NCI-H1048 (cell line): ENCODE measurements at regions not wholly inside any gene's neighbourhood (a gene's known extent, or its start where the extent isn't known, plus 50 kb on each side); places are given as distances from the start of the nearest gene placed in this dataset.

Source experiments
- DNase-seq: peaks from one replicate; lab custom pipeline; 2025; lab: John Stamatoyannopoulos, UW

DNA sequence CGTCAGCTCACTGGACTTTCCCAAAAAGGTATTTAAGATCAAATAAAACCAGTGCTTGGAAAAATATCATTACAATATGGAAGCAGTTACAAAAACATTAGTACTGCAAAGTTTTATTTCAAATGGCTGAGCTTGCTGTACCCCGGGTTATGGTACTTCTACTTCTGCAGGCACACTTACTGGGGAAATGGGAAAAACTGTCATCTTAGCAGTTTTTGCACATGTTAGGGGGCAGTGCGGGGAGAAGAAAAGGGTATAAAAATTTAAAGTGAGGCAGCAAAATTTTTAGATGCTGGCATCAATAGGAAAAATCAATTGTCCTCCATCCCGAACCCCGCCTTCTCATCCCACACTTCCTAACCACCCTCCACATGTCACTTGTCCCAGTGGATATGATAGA lies 133.4 kb downstream of the ATG4C start:
- DNase-seq: no peak

DNA sequence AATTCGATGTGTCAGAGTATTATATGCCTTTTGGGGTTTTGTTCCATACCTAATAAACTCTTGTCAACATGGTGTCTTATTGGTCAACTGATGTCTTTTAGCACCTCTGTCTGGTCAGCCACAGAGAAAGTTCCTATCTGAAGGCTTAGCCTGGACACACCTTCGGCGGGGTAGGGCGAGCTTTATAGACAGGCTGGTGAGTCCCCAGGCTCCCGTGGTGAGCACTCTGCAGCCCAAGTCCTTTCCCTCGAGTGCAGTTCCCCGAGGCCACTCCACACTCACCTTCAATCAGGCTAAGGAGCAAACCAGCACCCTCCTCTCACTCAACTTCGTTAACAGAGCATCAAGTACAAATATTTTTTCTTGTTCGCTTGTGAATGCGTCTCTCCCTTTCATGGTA lies 133.9 kb downstream of the ATG4C start:
- no peak for DNase-seq

DNA sequence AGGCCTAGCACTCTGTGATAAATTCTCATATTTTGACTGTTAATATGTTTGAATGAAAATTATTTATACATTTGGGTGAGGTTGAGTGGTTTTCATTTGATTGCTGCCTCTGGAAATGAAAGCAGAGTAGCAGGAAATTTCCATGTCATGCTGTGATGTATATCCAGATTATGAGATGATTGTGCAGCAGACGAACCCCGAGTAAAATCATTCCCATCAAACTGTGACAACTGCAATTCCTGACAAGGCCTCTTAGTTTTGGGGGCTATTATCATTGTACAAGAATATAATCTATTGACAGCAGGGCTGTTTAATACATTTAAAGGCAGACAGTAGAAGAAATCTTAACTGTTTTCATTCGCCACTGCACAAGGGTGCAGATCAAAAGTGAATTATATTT lies 134.8 kb downstream of the ATG4C start:
- DNase-seq: no peak

DNA sequence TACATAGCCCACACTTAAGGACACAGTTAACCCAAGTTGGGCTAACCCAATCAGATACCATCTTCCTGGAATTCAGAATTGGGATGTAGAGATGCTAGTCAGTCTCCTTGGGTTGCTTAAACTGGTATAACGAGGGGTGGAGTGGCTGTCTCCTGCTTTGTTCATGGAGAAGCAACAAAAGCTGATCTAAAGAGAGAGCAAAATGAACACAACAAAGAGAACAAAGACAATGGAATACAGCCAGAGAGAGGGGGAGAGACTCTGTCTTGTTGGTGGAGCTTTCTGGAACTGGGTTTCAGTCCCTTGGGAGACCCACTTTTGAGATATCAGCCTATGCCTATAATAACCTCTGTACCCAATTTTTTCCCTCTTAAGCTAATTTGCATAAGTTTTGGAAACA lies 138.1 kb downstream of the ATG4C start:
- no peak for DNase-seq

DNA sequence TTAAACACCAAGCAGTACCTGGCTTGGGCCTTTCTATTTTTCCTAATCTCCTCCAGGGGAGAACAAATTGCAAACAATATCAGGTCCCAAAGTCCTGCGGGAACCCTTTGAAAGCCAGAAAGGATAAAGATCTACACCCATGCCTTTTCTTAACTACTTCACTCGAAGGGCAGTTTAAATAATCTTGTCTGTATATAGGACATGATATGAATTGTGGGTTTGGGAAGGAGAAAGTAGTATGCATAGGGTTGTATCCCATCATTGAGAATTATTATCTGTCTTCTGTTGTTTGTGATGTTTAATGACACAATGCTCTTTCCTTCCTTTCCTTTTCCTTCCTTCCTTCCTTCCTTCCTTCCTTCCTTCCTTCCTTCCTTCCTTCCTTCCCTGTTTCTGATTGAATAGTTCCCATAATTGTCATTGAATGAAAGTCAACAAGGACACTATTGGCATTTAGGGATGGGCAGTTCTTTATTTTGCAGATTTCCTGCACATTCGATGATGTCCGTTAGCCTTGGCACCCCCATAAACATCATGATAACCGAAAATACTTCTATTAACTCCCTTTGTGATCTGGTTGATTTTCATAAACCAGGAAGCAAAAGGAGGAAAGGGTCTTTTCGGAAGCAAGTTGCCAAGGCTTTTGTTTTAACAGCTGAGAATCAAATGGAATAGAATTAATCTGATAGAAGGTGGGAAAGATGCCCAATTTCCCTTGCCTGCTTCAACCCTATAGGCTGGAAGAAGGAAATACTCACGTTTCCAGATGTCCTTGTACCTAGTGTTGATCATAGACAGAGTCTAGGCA lies 141.3 kb downstream of the ATG4C start:
- no peak for DNase-seq

DNA sequence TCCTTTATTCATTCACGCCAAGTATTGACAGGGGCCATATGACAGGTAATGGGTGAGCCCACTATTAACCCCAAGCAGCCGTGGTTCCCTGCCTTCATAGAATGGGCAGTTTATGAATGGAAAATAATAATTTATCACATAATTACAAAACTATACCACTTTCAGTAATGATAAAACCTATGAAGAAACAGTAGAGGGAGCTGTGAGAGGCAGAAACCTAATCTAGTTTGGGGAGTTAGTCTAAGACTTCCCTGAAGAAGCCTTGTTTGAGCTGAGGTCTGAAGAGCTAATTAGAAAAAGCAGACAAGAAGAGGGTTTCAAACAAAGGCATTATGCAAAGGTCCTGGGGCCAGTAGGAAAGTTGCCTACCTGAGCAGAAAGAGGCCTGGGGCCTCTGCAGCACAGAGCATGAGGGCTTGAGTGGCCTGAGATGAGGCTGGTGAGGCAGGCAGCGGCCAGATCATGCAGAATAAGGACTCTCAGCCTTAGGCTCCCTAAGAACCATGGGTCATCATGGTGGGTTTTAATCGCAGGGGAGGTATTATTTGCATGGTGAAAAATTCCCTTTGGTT lies 142.8 kb downstream of the ATG4C start:
- DNase-seq: no peak

DNA sequence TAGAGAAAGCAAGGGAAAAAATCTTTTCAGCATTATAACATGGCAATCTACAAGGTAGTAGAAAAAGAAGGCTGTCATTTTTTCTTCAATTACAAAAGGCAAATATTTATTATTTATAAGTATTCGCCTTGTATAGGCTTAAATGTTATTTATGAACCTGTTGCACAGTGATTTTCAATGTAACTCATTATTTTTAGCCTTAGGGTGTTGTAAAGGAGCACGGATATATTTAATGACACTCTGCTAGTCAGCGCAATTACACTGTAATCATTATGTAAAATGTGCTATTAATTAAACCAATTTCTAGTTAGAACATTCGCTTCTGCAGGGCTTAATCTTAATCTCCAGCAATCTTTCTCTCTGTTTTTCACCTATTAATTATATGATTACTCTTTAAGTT lies 145.0 kb downstream of the ATG4C start:
- no peak for DNase-seq

DNA sequence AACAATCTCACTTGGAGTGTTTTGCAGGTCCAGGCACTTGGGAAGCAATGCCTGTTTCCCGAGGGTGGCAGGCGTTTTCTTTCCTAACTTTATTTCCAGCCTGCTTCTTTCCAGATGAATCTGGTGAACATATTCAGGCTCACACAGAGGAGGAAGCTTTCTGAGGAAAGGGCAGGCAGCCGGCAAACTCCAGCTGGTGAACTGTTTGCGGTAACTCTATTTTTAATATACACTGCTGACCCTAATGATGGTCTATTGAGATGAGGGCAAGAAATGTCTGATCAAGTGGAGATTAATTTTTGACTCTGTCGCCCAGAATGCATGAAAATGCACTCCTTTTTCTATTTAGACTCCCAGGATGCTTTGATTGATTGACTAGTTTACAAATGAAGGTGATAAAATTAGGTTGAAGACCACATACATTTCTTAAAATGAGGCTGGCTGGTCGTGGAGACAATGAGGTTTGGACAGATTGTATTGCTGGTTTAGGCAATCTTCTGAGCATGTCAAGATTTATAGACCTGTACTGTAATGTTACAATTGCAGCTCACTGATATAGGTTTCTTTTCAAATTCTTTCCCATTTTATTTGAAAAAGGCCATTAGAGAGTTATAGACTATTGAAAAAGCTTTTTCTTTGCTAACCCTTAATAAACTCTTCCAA lies 153.8 kb downstream of the ATG4C start:
- no peak for DNase-seq

DNA sequence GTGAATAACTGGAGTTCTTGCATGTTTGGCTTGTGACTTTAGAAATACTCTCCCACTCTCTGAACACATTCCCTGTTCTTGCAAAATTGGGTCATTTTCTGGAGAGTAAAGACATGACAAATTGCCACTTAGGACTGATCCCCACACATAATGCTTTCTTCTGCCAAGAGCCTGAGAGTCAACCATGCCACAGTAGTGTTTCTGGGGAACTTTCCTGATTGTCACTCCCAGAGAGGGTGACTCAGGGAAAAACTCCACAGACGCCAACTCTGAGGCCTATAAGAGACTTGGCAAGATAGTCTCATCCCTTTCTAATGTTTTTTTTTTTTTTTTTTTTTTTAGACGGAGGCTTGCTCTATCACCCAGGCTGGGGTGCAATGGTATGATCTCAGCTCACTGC lies 157.8 kb downstream of the ATG4C start:
- DNase-seq: no peak

DNA sequence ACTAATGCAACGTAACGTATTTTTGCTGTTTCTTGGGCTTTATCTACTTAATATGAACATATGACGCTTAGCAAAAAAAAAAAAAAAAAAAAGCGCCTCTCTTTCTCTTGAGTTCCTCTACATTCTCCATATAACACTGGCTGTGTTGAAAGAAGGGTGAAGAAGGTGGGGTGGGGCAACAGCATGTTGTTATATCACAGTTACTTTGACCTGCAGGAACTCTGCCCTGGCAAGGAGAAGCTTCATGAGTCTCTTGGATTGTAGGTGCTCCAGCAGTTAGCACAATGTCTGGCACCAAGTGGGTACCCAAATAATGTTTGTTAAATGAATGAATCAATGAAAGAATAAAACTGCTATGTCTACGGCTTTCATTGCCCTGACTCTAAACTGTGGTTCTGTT lies 162.6 kb downstream of the ATG4C start:
- no peak for DNase-seq

DNA sequence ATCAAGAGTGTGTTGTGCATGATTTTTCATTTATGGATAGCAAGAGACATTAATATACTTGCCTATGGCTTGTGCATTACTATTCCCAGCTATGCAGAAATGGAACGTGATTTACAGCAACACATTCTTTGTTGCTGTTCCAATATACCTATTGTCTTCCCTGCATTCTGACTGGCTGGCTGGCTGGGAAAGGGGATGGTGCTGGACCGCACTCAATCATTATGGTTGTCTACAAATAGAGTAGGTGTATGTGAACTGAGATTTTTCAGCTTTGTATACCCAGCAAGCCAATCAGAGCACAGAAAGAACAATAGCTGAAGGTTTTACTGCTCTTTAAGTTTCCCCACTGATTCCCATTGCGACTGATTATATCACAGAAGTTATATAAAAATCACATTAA lies 167.5 kb downstream of the ATG4C start:
- DNase-seq: no peak

DNA sequence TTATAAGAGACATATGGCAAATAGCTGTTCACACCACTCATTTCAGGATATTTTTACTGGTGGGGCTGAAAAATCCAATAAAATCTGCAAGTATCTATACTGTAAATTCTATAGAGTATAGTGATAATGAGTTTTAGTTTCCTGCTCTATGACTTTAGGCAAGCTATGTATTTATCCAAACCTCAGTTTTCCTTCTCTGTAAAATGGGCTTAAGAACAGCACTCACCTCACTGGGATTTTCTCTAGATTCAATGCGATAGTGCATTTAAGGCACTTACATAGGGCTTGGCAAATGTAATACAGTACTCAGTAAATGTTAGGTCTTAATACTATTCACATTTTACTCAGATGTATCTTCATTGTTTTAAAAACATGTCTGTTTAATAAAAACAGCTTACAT lies 168.7 kb downstream of the ATG4C start:
- DNase-seq: no peak

DNA sequence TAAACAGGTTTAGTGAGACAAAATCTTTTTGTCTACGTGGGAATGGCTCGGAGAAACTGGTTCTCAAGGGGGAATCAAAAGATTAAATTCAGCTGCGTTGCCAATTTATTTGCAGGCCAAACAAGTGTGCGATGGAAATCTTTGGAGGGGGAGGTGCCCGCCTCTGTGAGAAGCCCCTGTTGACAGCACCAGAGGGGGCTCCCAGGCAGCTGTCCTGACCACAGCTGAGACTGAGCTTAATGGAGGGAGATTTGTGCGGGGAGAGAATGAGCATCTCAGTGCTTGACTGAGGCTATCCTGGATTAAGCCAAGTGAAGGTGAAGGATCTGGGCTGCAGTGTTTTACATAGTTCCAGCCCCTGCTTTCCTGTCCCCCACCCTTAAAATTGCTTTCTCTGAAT lies 169.7 kb downstream of the ATG4C start:
- DNase-seq: no peak

DNA sequence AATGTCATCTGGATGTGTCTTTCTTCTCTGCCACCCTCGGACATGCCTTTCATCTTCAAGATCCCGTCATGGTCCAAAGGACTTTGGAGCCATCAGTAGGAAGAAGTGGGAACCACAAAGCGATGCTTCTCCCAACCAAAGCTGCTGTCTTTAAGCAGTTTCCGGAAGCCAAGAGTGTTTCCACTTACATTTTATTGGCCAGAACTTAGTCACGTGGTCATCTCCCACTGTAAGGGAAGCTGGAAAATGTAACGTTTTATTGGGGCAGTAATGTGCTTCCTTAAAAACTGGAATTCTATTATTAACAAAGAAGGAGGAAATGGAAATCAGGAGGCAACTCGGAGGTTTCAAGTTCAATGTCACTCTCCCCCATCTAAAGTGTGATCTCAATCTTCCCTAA lies 170.8 kb downstream of the ATG4C start:
- no peak for DNase-seq

DNA sequence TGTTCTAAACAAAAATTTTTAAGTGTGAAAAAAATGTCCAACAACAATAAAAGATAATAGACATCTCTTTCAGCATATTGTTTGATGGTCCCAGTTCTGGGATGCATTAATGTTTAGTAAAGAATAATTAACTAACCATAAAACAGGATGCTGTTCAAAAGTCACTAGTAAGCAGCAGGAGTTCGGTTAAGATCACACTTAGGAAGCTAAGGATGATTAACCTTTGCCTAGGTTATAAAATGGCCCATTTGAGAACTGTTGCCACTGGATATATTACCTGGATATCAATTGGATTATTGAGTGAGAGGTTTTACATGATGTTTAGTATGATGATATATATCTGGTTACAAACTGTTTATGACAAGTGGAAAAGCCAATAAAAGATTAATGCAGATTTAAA lies 171.7 kb downstream of the ATG4C start:
- no peak for DNase-seq

DNA sequence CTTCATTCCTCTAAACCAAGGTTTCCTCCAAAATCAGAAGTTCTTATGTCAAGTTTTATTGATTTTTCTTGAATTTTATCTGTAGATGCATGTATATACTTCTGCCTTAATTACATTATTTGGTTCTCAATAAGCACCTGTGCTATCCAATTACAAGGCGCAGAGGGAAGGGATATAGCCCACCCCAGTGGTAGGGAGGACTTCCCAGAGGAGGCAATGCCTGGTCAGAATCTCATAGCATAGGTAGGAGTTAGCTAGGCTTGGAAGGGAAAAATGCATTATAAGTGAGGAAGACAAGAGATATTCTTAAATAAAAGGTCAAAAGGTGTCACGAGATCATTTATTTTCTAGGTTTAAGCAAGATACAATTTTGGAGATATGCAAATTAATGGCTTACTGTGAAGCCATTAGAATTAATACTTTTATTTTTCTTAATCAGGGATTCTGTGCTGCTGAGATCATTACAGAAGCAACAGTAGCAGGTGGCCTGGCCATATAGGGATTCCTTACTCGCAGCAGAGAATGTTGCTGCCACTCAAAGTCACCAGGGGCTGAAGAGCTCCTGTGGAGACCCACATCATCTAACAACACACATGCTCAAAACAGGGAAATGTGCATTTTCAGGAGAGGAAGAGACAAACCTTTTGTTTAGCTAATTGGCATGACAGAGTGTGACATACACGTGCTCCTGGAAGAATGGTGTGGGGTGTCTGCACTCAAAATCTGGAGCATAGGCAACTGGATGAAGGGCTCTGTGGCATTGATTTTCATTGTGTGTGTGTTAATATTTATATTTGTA lies 178.3 kb downstream of the ATG4C start:
- no peak for DNase-seq

DNA sequence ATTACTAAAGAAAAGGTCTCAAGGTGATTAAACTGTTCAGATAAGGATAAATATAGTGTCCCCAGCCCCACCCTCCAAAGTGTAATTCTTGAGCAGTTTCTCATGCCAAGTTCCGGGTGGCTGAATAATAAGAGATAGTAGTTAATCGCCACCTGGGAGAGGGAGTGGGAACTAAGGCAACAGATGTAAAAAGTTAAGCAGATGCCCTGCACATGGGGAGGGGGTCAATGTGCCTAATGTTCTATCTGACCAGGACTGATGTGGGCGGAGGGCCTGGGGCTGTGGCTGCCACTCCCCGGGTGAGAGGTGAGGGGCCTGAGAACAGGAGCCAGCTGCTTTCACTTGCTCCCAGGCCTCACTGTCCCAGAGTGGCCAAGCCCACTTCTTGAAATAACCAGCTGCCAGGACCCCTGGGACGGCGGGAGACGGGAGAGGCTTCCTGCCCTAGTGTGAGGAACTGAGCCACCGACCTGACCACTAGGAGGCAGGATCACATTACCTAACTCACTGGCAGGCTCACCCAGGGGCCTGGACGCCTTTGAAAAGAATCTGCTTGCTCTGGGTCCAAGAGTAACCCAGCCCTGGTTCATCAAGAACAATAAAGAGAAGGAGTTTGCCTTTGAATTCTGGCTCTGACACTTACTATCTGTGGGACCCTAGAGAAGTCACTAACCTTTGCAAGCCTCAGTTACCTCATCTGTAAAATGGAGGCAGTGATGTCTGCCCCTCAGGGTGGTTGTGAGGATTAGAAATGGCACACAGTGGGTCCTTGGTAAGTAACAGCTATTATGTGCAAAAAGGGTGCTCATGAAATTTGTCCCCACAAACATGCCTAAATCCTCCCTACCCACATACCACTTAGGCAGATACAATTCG lies 179.2 kb downstream of the ATG4C start:
- DNase-seq: no peak

DNA sequence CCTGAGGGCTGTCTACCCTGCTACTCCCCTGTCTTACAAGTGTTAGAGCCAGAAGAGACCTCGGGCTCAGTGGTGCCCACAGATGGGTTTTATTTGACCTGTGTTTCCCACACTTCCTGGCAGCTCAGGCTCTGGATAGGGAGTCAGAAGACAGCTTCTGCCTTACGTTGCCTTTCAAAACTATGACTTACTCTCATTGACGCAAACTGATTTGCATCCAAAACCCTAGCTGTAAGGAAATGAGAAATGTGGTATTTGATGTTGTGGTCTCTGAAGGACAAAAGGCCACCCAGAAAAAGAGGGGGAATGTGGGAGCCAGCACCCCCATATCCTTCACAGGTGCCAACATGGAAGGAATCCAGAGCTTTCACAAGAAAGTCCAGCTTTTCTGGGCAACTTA lies 180.2 kb downstream of the ATG4C start:
- no peak for DNase-seq

DNA sequence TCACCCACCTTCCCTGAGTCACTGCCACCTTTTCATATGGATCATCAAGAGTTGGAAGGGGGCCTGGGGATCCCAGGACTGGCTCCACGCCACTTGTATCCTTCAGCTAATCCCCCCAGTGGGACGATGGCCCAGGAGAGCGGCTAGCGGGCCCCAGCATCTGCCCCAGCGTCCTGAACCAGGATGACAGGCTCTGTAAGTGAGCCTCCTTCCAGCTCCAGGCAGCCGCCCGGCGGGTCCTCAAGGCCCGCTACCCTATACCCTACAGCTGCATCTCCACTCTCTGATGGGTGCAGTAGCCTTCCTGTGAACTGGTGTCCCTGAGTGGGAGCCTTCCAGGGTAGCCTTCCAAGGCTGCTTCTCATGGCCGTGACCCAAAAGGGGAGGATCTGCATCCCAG lies 183.1 kb downstream of the ATG4C start:
- no peak for DNase-seq

DNA sequence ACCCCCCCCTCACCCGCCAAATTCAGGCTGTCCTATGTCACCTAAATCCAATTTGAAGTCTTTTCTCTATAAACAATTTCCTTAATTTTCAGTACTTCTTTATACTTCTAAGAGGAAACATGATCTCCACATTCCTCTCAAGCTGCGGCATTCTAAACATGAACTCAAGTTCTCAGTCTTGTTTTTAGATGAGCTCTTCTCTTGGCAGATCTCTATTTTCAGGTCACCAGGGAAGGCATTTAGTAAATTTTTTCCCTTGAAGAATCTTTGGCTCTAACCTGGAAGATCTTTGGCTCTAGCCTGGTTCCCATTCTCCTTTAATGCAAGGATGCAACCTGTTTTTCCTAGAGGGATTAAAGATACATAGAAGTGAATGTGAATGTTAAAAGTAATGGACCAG lies 193.4 kb downstream of the ATG4C start:
- no peak for DNase-seq

DNA sequence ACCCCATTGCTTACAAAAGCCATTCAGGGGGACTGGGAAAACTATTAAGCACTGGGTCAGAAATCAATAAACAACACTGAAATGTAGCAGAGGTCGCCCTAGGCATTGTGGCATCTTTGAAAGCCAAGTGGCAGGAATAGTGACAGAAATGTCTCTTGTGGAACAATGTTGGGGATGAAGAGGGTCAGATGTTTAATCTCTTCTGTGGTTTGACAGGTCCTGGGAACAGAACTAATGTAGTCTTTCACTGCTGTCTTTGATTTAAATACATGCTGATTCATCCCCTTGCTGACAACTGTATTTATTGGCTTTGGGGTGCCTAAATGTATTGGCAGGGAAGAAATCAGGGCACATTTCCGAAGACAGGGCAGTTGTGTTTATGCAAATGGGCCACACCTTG lies 194.8 kb downstream of the ATG4C start:
- DNase-seq: no peak

DNA sequence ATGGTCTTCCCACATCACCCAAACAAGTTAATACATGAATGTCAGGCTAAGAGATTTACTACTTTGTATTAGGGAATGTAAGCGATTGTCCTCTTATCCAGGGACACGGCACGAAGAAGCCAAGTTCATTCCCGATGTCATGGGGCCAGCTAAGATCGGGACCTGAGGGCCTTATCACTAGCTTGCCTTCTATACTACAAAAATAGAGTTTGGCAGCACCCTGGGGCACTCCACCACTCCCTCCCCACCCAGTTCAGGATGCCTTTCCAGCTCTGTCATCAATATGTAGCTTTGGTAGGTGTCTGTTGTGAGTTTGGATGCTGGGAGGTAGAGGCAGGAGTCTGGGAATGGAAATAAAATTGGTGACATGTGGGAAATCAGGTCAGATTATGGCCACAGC lies 197.5 kb downstream of the ATG4C start:
- DNase-seq: no peak
